Hepatocyte (in vitro differentiated cells): ENCODE measurements at regions not wholly inside any gene's neighbourhood (a gene's known extent, or its start where the extent isn't known, plus 50 kb on each side); places are given as distances from the start of the nearest gene placed in this dataset.
"Not testable (repeated sequence)": the region's sequence is repeated elsewhere in the genome, so short reads cannot be mapped to it uniquely, and the experiment has no call there.

Experiments
- DNase-seq: peaks from one replicate; pipeline ENCODE4 v3.0.0-alpha.2; 2016; ENCODE audit warnings: low spot score
- H2AFZ ChIP-seq: fragments of 200-600 bp; sonication (generic); 2 replicates; pipeline ENCODE4 v1.6.0; 2016; ENCODE audit warnings: antibody characterized with exemption, mild to moderate bottlenecking
- H3K27ac ChIP-seq: fragments of 200-600 bp; sonication (generic); 2 replicates; pipeline ENCODE4 v1.5.1; 2016; ENCODE audit warnings: mild to moderate bottlenecking
- H3K27me3 ChIP-seq: fragments of 200-600 bp; sonication (generic); 2 replicates; pipeline ENCODE4 v1.6.1; 2016
- H3K36me3 ChIP-seq: fragments of 200-600 bp; sonication (generic); replicated peaks from 2 replicates; pipeline ENCODE4 v1.5.1; 2016; ENCODE audit warnings: low read depth; ENCODE audit not compliant: insufficient read depth
- H3K4me1 ChIP-seq: fragments of 200-600 bp; sonication (generic); 2 replicates; pipeline ENCODE4 v1.5.1; 2016; ENCODE audit warnings: mild to moderate bottlenecking, moderate library complexity; ENCODE audit not compliant: insufficient read depth
- H3K4me2 ChIP-seq: fragments of 200-600 bp; sonication (generic); 2 replicates; pipeline ENCODE4 v1.6.0; 2016
- H3K4me3 ChIP-seq: fragments of 200-600 bp; sonication (generic); 2 replicates; pipeline ENCODE4 v1.5.1; 2016; ENCODE audit warnings: mild to moderate bottlenecking
- H3K79me2 ChIP-seq: fragments of 200-600 bp; sonication (generic); 2 replicates; pipeline ENCODE4 v1.6.0; 2017; ENCODE audit warnings: mild to moderate bottlenecking
- H3K9me2 ChIP-seq: fragments of 200-600 bp; sonication (generic); replicated peaks from 2 replicates; pipeline ENCODE4 v1.6.0; 2017; ENCODE audit warnings: mild to moderate bottlenecking; ENCODE audit not compliant: insufficient read depth
- H3K9me3 ChIP-seq: fragments of 200-600 bp; sonication (generic); 2 replicates; pipeline ENCODE4 v1.5.1; 2016; ENCODE audit warnings: low read depth, mild to moderate bottlenecking
- H4K20me1 ChIP-seq: fragments of 200-600 bp; sonication (generic); 2 replicates; pipeline ENCODE4 v1.6.0; 2016; ENCODE audit warnings: mild to moderate bottlenecking; ENCODE audit not compliant: insufficient read depth, poor library complexity, severe bottlenecking
- EZH2 ChIP-seq: fragments of 200-600 bp; sonication (generic); IDR thresholded peaks from 2 replicates; pipeline ENCODE4 v1.6.1; 2016; ENCODE audit warnings: antibody characterized with exemption, mild to moderate bottlenecking, borderline replicate concordance
- EZH2phosphoT487 ChIP-seq: fragments of 200-600 bp; sonication (generic); IDR thresholded peaks from one replicate; pipeline ENCODE4 v1.6.1; 2018; ENCODE audit warnings: antibody characterized with exemption, mild to moderate bottlenecking, low read depth, moderate library complexity; ENCODE audit not compliant: unreplicated experiment, severe bottlenecking
- WGBS: methylation state at CpG from one replicate; pipeline ENCODE4 v1.1.6; 2016; ENCODE audit warnings: low lambda C conversion rate; ENCODE audit errors: missing lambda C conversion rate; 5-methylcytosine and 5-hydroxymethylcytosine counted together
- TF ChIP-seq, protein P1 (sequence below): fragments of 200-600 bp; sonication (generic); IDR thresholded peaks from 2 replicates; pipeline ENCODE4 v1.5.1; 2016; ENCODE audit warnings: antibody characterized with exemption, mild to moderate bottlenecking; ENCODE audit not compliant: poor library complexity

DNA sequence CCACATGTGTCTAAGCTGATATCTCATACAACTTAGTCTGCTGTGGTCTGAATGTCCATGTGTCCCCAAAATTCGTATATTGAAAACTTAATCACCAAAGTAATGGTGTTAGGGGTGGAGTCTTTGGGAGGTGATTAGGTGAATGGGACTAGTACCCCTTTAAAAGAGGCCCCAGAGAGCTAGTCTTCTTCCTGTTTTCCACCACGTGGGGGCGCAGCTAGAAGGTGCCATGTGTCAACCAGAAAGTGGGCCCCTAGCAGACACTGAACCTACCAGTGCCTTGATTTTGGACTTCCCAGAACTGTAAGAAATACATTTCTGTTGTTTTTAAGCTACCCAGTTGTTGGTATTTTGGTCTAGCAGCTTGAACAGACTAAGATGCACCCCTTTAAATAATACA lies 86.6 kb downstream of the ASB1 start:
- Histone ChIP-seq H3K27ac (no peak overlapping the region), H4K20me1 (no peaks in the 10 kb centered on the region), H3K9me2 (no peaks in the 10 kb centered on the region), H3K27me3 (no peaks in the 10 kb centered on the region), H2AFZ (no peak overlapping the region), H3K4me3 (no peak overlapping the region), H3K4me1 (peaks cover 5% of the 10 kb centered on the region), H3K36me3 (no peaks in the 10 kb centered on the region), H3K9me3 (no peaks in the 10 kb centered on the region), H3K4me2 (no peak overlapping the region), H3K79me2 (no peaks in the 10 kb centered on the region)
- no peak for TF ChIP-seq EZH2phosphoT487
- no peak for TF ChIP-seq EZH2
- TF ChIP-seq, protein P1, sequence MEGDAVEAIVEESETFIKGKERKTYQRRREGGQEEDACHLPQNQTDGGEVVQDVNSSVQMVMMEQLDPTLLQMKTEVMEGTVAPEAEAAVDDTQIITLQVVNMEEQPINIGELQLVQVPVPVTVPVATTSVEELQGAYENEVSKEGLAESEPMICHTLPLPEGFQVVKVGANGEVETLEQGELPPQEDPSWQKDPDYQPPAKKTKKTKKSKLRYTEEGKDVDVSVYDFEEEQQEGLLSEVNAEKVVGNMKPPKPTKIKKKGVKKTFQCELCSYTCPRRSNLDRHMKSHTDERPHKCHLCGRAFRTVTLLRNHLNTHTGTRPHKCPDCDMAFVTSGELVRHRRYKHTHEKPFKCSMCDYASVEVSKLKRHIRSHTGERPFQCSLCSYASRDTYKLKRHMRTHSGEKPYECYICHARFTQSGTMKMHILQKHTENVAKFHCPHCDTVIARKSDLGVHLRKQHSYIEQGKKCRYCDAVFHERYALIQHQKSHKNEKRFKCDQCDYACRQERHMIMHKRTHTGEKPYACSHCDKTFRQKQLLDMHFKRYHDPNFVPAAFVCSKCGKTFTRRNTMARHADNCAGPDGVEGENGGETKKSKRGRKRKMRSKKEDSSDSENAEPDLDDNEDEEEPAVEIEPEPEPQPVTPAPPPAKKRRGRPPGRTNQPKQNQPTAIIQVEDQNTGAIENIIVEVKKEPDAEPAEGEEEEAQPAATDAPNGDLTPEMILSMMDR = peak; percentile 38
- WGBS = 29% methylated on average over 3 of the region's 3 CpGs
- DNase-seq = peak; percentile 43

DNA sequence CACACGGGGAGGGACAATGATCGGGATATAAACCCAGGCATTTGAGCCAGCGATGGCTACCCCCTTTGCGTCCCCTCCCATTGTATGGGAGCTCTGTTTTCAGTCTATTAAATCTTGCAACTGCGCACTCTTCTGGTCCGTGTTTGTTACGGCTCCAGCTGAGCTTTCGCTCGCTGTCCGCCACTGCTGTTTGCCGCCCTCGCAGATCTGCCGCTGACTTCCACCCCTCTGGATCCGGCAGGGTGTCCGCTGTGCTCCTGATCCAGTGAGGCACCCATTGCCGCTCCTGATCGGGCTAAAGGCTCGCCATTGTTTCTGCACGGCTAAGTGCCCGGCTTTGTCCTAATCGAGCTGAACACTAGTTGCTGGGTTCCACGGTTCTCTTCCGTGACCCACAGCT lies 87.3 kb downstream of the ASB1 start:
- H3K9me2 ChIP-seq, H4K20me1 ChIP-seq, H3K27me3 ChIP-seq, H3K36me3 ChIP-seq, H3K79me2 ChIP-seq, H3K27ac ChIP-seq, H2AFZ ChIP-seq, H3K9me3 ChIP-seq, H3K4me3 ChIP-seq, DNase-seq, H3K4me1 ChIP-seq, H3K4me2 ChIP-seq: not testable (repeated sequence)
- 94% methylated on average over 23 of the region's 23 CpGs for WGBS

DNA sequence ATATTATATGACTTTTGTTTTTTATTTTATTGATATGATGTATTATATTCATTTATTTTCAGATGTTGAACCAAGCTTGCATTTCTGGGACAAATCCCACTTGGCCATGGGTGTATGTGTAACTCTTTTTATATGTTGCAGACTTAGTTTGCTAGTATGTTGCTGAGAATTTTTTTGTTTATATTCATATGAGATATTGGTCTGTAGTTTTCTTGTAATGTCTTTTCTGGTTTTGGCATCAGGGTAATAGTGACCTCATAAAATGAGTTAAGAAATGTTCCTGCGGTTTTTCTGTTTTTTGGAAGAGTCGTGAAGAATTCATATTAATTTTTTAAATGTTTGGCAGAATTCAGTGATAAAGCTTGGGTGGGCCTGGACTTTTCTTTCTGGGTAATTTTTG lies 88.7 kb downstream of the ASB1 start:
- TF ChIP-seq EZH2phosphoT487 (no peak), EZH2 (no peak)
- TF ChIP-seq, protein P1 = no peak
- Histone ChIP-seq H3K4me3 (no peak overlapping the region), H3K79me2 (no peaks in the 10 kb centered on the region), H3K9me3 (no peaks in the 10 kb centered on the region), H3K27me3 (no peaks in the 10 kb centered on the region), H3K27ac (no peak overlapping the region), H3K36me3 (no peaks in the 10 kb centered on the region), H3K4me2 (no peak overlapping the region), H3K9me2 (no peaks in the 10 kb centered on the region), H4K20me1 (no peaks in the 10 kb centered on the region), H2AFZ (no peak overlapping the region), H3K4me1 (no peaks in the 10 kb centered on the region)
- WGBS = 91% methylated on average over 2 of the region's 2 CpGs
- DNase-seq = no peak

DNA sequence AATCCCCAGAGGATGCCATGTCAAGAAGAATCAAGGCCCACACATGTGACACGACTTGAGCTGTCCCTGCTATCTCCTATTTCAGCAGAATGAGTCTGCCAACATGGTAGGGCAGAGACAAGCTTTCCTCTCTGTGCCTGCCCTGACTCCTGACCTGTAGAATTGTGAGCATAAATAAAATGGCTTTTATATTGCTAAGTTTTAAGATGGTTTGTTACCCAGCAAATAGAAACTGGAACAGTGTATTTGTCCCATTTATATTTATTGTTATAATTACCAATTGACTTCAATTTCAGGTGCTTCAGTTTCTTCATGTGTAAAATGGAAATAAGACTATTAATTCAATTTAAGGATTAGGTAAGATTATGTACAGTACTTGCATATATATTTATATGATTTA lies 90.5 kb downstream of the ASB1 start:
- H3K9me3 ChIP-seq = no peaks in the 10 kb centered on the region
- no peaks in the 10 kb centered on the region for H3K79me2 ChIP-seq
- H3K9me2 ChIP-seq = no peaks in the 10 kb centered on the region
- H3K4me3 ChIP-seq = no peak overlapping the region
- no peak overlapping the region for H3K4me2 ChIP-seq
- TF ChIP-seq EZH2 (no peak), EZH2phosphoT487 (no peak)
- TF ChIP-seq, protein P1 = no peak
- no peaks in the 10 kb centered on the region for H3K36me3 ChIP-seq
- WGBS = 88% methylated on average over 1 of the region's 1 CpG
- H3K27ac ChIP-seq = no peak overlapping the region
- DNase-seq = no peak
- no peak overlapping the region for H2AFZ ChIP-seq
- H3K27me3 ChIP-seq = no peaks in the 10 kb centered on the region
- no peaks in the 10 kb centered on the region for H4K20me1 ChIP-seq
- H3K4me1 ChIP-seq = no peaks in the 10 kb centered on the region
